C4-2B (cell line): ENCODE measurements at regions not wholly inside any gene's neighbourhood (a gene's known extent, or its start where the extent isn't known, plus 50 kb on each side); places are given as distances from the start of the nearest gene placed in this dataset.

ENCODE experiments used
- ZFX ChIP-seq: fragments of 450-650 bp; IDR thresholded peaks from 2 replicates; pipeline ENCODE4 v1.6.1; 2017
- TF ChIP-seq, protein P1 (sequence below): fragments of 450-650 bp; conservative IDR thresholded peaks from 2 replicates; pipeline ENCODE4 v1.5.1; 2017; ENCODE audit warnings: mild to moderate bottlenecking

GRCh38 chr7:4556868-4557793 is 125.0 kb upstream of the FOXK1 start:
- TF ChIP-seq, protein P1, sequence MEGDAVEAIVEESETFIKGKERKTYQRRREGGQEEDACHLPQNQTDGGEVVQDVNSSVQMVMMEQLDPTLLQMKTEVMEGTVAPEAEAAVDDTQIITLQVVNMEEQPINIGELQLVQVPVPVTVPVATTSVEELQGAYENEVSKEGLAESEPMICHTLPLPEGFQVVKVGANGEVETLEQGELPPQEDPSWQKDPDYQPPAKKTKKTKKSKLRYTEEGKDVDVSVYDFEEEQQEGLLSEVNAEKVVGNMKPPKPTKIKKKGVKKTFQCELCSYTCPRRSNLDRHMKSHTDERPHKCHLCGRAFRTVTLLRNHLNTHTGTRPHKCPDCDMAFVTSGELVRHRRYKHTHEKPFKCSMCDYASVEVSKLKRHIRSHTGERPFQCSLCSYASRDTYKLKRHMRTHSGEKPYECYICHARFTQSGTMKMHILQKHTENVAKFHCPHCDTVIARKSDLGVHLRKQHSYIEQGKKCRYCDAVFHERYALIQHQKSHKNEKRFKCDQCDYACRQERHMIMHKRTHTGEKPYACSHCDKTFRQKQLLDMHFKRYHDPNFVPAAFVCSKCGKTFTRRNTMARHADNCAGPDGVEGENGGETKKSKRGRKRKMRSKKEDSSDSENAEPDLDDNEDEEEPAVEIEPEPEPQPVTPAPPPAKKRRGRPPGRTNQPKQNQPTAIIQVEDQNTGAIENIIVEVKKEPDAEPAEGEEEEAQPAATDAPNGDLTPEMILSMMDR = no peak
- TF ChIP-seq ZFX = no peak
